Esophagus muscularis mucosa (tissue), 4 donors: ENCODE measurements at regions not wholly inside any gene's neighbourhood (a gene's known extent, or its start where the extent isn't known, plus 50 kb on each side); places are given as distances from the start of the nearest gene placed in this dataset.

Experiments
- EP300 ChIP-seq: sonication (generic); formaldehyde crosslinking; IDR thresholded peaks from one replicate; pipeline ENCODE4 v1.6.1; 2017; ENCODE audit warnings: antibody characterized with exemption
- POLR2A ChIP-seq: fragments of 450-650 bp; IDR thresholded peaks from one replicate; pipeline ENCODE4 v1.6.1; 2017; ENCODE audit warnings: antibody characterized with exemption, moderate library complexity, mild to moderate bottlenecking, low read depth
- POLR2AphosphoS5 ChIP-seq, 2 donors: sonication (generic); formaldehyde crosslinking; IDR thresholded peaks; one replicate each; pipeline ENCODE4 v1.6.1; 2017; ENCODE audit warnings: antibody characterized with exemption in 2 of 2
- TF ChIP-seq, protein P1 (sequence below), 3 experiments: fragments of 200-600 bp in 2 of 3; fragments of 450-650 bp in 1 of 3; sonication (generic) in 2 of 3; IDR thresholded peaks; one replicate each; pipeline ENCODE4 v1.5.1; 2017 to 2019; ENCODE audit warnings: antibody characterized with exemption in 3 of 3, mild to moderate bottlenecking in 2 of 3, moderate library complexity in 1 of 3

DNA sequence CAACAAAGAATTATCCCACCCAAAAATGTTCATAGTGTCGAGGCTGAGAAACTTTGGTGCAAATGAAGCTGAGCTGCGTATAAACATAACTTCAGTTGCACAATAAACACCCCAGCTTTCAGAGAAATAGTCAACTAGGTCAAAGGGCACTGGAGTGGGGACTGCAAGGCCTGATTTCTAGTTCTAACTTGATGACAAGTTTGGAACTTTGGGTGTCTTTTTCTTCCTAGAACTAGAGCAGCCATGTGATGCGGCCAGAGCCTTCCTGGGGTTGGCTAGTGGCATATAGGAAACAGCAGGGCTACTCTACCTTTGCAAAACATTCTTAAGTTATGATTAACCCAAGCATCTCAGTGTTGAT, 298.4 kb upstream of the AMIGO2 start:
- TF ChIP-seq, protein P1, sequence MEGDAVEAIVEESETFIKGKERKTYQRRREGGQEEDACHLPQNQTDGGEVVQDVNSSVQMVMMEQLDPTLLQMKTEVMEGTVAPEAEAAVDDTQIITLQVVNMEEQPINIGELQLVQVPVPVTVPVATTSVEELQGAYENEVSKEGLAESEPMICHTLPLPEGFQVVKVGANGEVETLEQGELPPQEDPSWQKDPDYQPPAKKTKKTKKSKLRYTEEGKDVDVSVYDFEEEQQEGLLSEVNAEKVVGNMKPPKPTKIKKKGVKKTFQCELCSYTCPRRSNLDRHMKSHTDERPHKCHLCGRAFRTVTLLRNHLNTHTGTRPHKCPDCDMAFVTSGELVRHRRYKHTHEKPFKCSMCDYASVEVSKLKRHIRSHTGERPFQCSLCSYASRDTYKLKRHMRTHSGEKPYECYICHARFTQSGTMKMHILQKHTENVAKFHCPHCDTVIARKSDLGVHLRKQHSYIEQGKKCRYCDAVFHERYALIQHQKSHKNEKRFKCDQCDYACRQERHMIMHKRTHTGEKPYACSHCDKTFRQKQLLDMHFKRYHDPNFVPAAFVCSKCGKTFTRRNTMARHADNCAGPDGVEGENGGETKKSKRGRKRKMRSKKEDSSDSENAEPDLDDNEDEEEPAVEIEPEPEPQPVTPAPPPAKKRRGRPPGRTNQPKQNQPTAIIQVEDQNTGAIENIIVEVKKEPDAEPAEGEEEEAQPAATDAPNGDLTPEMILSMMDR (IDR thresholded peaks at IDR 0.05) = no peak
- TF ChIP-seq EP300 = no peak
- no peak for TF ChIP-seq POLR2A
- TF ChIP-seq POLR2AphosphoS5 (IDR thresholded peaks at IDR 0.05) = no peak
